GM12892 (cell line): ENCODE measurements at regions not wholly inside any gene's neighbourhood (a gene's known extent, or its start where the extent isn't known, plus 50 kb on each side); places are given as distances from the start of the nearest gene placed in this dataset.

Source experiments
- POLR2A ChIP-seq: IDR thresholded peaks from 2 replicates; pipeline ENCODE4 v1.6.1; 2011; ENCODE audit warnings: low read depth, low read length, control low read depth
- POLR2AphosphoS5 ChIP-seq: IDR thresholded peaks from 2 replicates; pipeline ENCODE4 v1.6.1; 2011; ENCODE audit warnings: low read depth, low read length, control low read depth
- TAF1 ChIP-seq: IDR thresholded peaks from 2 replicates; pipeline ENCODE4 v1.6.1; 2011; ENCODE audit warnings: low read depth, mild to moderate bottlenecking, control low read depth, low read length, borderline replicate concordance

GRCh38 chr16:64321881-64322280 lies 800.0 kb downstream of the CDH11 start:
- TF ChIP-seq POLR2A (no peak), TAF1 (no peak), POLR2AphosphoS5 (no peak)
